ENCODE measurements at regions not wholly inside any gene's neighbourhood (a gene's known extent, or its start where the extent isn't known, plus 50 kb on each side); places are given as distances from the start of the nearest gene placed in this dataset.

DNA sequence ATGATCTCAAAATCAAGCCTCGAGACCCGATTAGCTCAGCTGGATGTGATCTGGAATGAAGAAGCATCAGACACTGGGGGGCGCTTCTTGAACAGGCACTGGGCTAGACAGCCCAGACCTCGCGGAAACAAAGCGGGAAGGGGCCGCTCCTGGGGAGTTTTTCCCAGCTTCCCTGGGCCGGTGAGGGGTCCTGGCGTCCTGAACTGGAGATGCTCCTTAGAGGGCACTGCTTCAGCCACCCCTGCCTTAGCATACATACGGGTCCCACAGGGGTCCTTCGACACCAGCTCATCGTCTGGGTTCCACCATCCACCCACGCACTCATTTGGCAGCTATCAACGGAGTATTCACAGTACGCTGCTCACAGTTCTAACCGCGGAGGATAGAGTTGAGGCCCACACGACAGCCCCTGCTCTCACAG is 146.7 kb downstream of the TSN start:
- DNase-seq, result no peak

DNA sequence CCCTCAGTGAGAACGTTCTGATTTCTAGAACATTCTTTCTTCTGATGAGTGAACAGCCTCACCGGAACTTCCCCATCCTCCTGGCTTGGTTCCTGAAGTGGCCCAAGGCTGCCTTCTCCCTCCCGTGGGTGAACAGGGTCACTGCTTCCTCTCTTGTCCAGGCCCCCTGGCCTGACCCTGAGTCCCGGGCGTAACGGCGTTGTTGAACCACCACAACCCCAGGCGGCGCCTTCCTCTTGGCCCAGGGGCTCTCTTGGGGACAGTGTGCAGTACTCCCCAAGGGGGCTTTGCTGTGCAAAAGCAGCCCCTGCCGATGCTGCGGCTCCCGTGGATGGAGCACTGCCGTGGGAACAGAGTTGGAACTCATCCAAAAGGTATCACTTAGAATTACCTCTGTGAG is 147.2 kb downstream of the TSN start:
- DNase-seq, result no peak

DNA sequence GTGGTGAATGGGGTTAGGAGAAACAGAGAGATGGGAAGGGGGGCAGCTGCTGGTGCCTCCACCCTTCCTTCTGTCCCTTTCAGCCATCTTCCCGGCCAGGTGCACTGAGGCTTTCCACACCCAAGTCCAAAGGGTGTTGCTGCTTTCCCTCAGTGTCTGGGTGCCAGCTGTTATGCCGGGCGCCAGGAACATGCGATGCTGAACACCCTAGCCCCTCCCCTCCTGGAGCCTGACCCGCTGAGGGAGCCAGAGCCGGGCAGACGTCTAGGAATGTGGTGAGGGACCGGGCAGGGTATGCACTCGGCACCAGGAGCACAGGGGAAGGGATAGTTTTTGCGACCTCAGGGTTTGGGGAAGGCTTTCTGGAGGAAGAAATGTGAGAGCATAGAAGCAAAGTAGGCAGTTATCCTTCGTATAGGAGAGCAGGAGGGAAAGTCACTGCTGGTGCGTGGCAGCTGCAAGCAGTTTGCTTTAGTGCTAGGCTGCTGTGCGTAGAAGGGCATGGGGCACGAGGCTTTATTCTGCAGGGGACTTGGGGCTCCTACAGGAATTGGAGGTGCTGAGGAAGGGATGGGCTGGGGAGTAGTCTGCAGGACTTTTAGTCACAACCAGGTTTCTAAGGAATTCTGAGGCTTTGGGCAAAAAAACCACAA is 147.7 kb downstream of the TSN start:
- no peak for DNase-seq

DNA sequence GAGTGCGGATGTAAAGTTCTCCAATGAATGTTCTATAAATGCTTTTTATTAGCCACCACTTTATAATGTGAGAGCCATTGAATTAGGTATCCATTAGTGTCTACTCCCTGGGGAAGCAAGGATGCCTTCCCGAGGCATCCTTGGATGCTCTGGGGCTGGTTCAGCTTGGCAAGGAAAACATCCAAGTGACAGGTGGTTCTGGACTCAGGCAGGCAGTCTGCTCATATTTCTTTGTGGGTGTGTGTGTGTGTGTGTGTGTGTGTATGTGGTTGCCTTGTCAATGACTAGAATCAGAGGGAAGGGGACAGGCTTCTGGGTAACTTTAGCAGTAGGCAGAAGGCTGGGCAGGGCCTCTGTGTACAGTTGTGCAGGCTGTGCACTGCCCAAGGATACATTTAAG is 149.2 kb downstream of the TSN start:
- no peak for DNase-seq

DNA sequence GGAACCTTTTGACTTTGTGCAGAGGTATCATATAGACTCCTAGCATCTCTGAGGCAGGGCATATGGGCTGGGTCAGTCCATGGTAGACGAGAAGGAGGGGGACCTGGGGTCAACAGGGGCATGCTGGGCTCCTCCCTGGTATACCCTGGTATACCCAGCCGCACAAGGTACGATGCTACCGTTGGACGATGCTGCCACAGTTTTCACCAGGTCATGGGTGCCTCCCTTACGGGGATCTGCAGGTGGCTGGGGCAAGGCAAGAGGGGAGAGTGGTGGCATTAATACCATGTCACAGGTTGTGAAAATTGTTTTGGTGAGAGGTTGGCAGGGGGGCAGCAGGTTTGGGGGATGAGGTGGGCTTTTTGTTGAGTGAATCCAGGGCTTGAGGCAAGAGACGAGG is 149.8 kb downstream of the TSN start:
- no peak for DNase-seq

DNA sequence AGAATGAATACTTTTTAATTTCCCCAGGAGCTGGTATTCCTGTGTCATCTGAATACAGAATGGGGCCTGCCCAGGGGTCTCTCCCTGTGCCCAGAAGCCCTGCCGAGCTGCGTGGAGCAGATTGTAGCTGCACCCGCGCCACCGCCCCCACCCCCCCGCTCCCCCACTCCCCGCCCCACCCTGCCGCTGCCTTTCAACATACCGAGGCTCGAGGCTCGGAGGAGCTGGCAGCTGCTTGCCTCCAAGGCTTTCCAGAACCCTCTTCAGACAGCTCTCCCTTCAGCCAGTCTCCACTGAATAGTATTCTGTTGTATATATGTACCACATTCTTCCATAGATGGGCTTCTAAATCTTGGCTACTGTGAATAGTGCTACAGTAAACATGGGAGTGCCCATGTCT is 150.7 kb downstream of the TSN start:
- no peak for DNase-seq

DNA sequence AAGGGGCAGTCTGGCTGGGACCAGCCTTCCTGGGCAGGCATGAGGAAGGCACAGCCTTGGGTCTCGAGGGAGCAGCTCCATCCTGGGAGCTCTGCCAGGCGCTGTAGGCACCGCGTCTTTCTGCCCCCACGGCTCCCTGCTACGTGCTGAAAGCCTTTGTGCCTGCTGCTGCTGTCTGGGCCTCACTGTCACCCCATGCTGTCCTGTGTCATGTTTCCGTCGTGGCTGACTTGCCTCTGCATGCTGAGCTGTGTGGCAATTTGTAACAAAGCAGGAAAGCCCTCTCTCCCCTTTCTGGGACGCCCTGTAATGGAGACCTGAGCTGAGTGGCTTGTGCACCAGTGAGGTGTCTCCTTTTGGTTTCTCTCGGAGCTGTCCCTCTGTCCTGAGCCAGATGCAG is 152.5 kb downstream of the TSN start:
- peak; percentile 23 for DNase-seq

DNA sequence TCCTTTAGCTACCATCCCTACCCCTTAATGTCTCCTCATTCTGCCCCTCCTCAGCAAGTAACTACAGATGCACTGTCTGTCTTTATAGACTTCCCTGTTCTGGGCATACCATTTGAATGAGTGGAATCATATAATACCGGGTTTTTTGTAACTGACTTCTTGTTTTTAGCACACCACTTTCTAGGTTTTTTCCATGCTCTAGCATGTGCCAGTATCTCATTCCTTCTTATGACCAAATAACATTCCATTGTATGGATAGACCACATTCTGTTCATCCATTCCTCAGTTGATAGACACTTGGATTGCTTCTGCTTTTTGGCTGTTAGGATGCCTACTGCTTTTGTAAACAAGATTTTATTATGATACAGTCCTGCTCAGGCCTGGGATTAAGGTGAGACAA is 154.7 kb downstream of the TSN start:
- no peak for DNase-seq

DNA sequence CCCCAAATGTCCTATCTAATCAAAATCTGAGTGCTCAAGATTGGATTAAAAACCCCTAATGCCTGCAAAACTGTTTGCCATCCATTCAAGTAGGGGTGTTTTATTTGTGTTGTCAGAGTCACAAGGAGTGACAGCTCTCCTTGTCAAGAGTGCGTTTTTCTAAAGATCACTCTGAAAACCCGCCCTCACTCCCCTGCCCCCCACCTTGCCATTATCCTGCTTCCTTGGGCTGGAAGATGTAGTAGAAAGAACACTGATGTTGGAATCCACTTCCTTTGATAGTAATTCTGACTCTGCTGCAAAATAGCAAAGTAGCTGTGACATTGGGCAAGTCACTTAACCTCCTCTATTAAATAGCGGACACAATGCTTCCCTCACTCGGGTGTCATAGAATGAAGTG is 155.6 kb downstream of the TSN start:
- DNase-seq, result no peak

DNA sequence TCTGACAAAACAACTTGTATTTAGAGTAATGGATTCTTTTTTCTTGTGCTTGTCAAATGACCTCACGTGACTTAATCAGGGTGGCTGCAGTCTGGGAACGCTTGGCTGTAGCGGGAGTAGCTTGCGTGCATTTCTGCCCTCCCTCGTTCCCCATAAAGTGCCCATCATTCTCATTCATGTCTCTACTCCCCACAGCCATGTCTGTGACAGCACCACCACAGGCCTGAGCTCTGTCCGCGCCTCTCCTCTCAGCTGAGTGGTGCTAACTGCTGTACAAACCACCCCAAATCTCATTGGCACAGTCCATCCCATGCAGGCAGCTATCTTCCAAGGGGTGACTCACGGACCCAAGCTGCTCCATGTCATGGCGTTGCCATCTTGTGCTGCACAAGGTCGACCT is 161.7 kb downstream of the TSN start:
- DNase-seq, result no peak

DNA sequence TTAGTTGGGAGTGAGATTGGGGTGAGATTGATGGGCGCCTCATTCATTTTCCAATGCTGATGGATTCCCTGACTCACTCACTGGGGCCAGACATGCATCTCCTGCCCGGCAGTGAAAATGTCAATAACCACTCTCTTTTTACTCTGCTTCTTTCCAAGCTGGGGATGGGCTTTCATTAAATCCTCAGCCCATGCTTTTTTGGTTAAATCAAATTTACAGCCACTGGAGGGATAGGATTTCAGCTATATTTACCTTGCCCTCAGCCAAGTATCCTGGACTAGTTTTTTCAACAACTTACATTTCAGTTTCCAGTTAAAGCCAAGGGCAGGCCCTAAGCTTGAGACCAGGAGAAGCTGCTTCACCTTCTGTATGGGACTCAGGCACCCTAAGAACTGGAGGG is 162.8 kb downstream of the TSN start:
- DNase-seq, result no peak

DNA sequence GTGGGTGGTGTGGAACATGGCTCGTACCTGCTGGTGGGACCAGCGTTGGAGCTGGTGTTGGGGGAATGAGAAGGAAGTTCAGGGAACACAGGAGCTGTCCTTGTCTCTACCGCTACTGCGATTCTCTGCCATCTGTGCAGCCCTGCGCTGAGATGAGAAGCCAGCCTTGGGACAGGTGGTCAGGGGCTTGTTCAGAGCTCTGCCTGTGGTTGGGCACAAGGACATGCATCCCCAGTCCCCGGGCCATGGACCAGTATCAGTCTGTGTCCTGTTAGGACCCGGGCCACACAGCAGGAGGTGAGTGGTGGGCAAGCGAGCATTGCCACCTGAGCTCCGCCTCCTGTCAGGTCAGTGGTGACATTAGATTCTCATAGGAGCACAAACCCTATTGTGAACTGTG is 164.4 kb downstream of the TSN start:
- DNase-seq, result no peak

DNA sequence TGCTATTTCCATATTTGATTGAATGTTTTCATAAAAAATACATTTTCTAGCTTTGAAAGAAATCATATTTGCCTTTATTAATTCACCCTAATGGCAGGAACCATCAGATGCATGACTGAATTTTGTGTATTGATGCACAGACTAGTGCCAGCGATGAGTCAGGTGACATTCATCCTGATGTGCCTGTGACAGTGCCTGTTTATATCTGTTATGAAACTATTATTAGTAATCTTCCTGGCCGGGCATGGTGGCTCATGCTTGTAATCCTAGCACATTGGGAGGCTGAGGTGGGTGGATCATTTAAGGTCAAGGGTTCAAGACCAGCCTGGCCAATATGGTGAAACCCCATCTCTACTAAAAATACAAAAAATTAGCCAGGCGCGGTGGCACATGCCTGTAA is 170.0 kb downstream of the TSN start:
- DNase-seq, result no peak

DNA sequence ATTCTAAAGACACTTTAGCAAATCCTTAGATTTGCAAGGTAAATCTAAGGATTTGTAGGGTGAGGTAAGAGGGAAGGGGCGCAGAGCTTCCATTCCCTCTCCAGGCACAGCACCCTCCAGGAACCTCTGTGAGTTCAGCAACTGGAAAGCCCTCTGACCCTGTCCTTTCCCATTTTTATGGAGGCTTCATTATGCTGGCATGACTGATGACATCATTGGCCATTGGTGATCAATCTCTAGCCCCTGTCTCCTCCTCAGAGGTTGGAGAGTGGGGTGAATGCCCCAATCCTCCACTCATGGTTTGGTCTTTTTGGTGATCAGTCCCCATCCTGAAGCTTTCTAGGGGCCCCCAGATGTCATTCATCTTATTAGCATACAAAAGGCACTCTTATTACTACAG is 187.8 kb downstream of the TSN start:
- no peak for DNase-seq

DNA sequence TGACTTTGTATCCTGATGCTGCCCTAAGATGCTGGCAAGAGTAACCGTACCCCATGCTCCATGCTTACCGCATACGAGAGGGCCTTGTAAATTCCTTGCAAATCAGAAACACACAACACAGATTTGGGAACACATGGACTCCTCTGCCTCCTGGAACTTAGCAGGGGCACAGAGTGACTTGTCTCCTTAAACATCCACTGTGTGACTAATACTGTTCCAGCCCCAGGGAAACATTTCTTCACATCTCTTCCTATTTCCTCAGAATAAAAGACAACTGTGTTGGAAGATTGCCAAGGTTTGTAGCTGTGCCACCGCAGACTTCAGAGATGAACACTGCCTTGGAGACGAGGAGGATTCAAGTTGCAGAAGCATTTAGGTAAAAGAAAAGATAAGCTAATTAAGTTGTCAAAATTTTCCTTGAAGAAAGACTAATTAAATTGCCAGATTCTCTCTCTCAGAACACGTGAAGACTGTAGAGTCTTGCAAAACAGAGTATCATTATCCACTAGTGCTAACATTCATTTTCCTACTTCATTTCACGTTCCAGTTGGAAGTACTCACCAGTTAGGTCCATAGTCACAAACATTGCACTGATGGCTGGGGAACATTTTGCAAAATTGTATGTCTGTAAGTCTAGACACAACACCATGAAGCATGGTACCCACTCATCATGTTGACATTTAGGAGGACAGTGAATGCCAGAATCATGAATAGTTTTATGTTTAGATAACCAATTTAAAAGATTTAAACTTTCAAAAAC is 188.8 kb downstream of the TSN start:
- peak; percentile 54 for DNase-seq

DNA sequence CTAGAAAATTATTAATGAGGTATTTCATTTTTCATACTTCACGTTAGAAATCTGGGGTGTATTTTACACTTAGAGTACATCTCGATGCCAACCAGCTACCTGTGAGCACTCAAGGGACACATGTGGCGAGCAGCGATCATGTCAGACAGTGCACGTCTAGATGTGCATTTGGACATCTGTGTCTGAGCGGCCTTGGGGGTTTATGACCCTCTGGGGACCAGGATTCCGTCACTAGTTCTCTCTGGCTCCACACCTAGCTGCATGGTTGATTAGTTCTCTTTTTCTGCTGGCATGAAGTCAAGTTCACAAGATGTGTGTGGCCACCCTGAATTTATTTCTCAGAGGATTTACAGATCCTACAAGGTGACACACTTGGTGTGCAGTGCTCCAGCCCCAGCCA is 192.2 kb downstream of the TSN start:
- DNase-seq, result peak; percentile 14

DNA sequence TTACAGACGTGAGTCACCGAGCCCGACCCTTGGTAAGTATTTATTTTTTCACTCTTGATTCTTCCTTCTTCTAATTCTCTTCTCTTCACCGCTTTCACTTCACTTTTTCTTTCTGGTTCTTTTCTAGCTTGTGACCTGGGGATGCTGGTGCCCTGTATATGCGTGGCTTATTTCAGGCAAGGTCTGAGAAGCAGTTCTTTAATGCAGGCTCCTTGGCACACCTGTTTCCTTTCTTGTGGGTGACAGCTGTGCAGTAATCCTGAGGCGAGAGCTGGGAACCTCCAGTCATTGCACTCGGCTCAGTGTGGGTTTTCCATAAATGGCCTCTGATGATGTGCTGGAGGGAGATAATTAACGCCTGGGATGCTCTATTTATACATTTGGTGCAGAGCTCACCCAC is 193.8 kb downstream of the TSN start:
- peak; percentile 19 for DNase-seq

DNA sequence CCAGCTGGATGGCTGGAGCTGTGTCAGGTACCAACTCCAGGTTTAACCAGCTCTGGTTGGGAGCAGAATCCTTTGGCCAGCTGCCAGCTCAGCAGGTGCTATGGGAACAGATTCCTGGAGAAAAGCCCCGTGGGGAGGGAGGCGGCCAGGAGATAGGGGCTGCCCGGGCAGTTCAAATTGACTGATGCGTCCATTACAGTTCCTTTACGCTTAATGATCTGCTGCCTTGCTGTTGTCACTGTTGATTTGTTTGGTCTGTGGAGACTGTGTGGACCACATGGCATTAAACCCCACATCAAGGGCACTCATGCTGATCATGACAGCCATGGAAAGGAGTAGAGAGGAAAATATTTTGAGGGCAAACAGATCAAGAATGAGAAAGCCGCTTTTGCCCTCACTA is 200.0 kb downstream of the TSN start:
- DNase-seq, result no peak

DNA sequence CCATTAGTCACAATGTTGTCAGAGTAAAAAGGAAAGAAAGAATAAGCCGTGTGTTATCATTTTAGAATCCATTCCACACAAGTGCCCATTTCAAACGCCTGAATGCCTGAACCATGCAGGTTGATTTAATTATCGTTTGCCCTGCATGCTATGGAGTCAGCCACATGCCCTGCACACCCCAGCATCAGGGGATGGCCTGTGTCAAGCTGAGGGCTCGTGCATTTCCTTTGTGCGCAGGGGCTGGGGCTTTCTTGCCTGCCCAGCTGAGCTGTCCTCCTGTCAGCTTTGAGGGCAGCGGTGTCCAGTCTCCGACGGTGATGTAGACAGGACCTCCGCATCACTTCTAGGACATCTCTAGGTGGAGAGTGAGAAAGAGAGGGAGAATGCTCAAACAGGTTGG is 200.4 kb downstream of the TSN start:
- DNase-seq, result no peak

DNA sequence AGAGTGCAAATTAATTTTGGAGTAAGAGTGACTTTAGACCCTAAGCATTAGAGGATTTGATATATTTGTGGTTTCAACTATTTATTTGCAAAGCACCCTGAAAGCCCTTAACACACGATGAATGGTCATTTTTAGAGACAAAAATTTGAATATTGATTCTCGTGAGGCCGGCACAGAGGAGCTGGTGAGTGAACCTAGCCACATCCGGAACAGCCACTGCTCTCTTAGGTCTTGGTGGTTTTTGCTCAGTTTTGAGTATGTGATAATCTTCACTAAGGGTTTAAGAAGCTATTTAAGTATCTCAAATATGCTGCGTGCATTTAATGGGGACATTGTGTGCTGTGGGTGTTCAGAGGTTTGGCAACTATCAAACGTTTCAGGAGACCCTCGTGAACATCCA is 204.8 kb downstream of the TSN start:
- no peak for DNase-seq

DNA sequence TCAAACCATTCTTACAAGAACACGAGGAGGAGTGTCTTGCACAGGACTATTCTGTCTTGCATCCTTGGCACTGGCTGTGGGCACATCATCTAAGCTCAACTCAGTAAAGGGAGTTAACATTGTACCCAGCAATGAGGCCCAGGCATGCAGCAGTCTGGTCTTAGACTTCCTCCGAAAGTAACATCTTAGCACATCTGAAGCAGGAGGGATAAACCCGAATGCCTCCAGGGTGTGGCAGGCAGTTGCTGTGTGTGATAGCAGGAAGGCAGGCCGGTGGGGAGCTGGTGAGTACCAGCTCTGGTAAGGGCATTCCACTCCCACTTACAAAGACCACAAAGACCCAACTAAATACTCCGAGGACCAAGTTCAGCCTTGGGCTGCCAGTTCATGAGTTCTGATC is 206.3 kb downstream of the TSN start:
- DNase-seq, result no peak

DNA sequence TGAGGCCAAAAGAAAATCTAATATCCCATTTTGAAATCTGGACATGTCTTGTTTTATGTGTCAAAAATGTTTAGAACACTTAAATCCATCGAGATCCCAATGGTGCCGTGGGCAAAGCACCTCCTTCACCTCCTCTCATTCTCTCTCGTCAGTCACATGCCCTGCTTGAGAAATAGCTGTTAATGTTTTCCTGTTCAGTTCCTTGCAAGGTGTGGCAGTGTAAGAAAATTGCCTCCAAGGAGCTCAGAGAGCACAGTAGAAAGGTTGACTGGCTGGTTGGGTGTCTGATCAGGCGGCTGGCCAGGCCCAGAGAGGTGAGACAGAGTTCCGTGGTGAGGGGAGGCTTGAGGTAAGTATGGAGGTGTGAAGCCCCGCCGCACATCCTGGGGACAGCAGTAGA is 210.2 kb downstream of the TSN start:
- no peak for DNase-seq

DNA sequence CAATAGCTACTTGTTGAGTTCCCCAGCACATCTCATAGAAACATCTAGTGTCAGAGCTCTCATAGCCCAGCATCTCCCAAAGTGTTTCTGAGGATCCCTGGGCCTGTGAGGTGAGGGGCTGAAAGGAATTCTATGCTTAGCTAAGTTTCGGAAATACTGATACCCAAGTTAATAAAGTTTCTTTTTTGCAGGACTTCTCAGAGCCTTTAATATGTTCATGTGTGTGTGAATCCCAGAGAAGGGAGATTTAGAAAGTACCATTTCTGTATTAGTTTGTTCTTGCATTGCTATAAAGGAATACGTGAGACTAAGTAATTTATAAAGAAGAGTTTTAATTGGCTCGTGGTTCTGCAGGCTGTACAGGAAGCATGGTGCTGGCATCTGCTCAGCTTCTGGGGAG is 211.2 kb downstream of the TSN start:
- DNase-seq, result no peak

DNA sequence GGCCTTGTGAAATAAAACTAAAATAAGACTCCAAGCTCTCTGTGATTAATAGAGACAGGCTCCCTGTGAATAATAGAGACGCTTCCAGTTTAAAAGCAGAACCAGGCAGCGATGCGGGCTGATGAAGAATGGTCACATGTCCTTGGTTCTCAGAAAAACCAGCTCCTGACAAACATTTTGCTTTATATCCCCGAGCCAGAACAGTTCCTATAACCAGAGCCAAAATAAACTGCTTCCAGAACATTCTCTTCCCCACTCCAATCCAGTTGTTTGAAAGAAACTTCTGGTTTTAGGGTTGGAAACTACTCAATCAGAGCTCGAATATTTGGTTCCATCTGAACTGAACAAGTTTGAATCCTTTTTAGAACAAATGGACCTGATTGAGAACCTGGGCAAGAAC is 213.7 kb downstream of the TSN start:
- DNase-seq, result no peak

Measured in RPMI8226 (cell line).